Activated naive CD4-positive, alpha-beta T cell treated with anti-CD3 and anti-CD28 coated beads, Interleukin-2, amount 50 U/mL, for 24 hours (primary cell): ENCODE measurements at regions not wholly inside any gene's neighbourhood (a gene's known extent, or its start where the extent isn't known, plus 50 kb on each side); places are given as distances from the start of the nearest gene placed in this dataset.

ENCODE experiments used
- H3K27ac Mint-ChIP-seq: one replicate; pipeline ENCODE4 v1.8.0; 2021; ENCODE audit warnings: mild to moderate bottlenecking, mixed read lengths
- H3K27me3 Mint-ChIP-seq: one replicate; pipeline ENCODE4 v1.8.0; 2021; ENCODE audit warnings: mixed read lengths
- H3K36me3 Mint-ChIP-seq: one replicate; pipeline ENCODE4 v1.8.0; 2021; ENCODE audit warnings: mixed read lengths
- H3K4me1 Mint-ChIP-seq: one replicate; pipeline ENCODE4 v1.8.0; 2021; ENCODE audit warnings: mixed read lengths
- H3K4me3 Mint-ChIP-seq: one replicate; pipeline ENCODE4 v1.8.0; 2021; ENCODE audit warnings: mild to moderate bottlenecking, mixed read lengths
- H3K9me3 Mint-ChIP-seq: one replicate; pipeline ENCODE4 v1.8.0; 2021; ENCODE audit warnings: mixed read lengths

DNA sequence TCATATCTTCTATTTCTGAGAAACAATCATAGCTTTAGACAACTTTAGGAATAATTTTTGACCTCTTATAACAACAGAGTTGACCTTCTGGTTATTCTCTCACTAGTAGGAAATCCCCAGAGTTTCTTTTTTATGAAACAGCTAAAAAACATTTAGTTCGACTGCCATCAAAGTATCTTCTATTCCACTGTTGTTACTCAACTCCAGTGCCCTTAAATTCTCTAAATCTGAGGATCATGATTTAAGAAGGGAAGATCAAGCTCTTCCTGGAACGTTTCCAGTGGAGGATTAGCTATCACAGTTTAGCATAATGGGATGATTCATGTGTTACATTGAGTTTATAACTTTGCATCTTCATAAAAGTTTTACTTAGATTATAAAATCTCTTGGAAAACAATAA lies 134.9 kb upstream of the VEGFC start:
- Mint-ChIP-seq H3K4me3 (no peak overlapping the region), H3K4me1 (no peaks in the 10 kb centered on the region), H3K27ac (no peak overlapping the region), H3K9me3 (no peaks in the 10 kb centered on the region), H3K36me3 (no peaks in the 10 kb centered on the region), H3K27me3 (no peaks in the 10 kb centered on the region)

DNA sequence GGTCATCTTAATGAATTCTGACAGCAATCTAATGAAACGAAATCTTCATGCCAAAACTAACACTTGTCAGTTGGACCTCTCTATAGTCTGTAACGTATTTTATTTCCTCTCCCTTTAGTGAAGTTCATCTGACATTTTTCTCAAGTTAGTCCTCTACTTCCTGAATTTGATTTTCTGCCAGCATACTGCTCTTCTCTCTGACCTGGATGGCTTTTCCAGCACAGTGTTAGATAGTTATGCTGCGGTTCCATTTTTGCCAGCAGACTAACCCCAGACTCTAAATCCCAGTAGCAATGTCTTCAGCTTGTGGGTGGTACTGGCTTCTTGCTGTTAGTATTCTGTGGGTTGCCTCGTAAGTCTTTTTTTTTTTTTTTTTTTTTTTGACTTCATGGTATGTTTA lies 146.7 kb upstream of the VEGFC start:
- no peaks in the 10 kb centered on the region for H3K4me1 Mint-ChIP-seq
- H3K27me3 Mint-ChIP-seq, result no peaks in the 10 kb centered on the region
- no peak overlapping the region for H3K27ac Mint-ChIP-seq
- no peaks in the 10 kb centered on the region for H3K9me3 Mint-ChIP-seq
- H3K36me3 Mint-ChIP-seq, result no peaks in the 10 kb centered on the region
- H3K4me3 Mint-ChIP-seq, result no peak overlapping the region

GRCh38 chr4:176945334-176945733 lies 152.6 kb upstream of the VEGFC start:
- no peak overlapping the region for H3K27ac Mint-ChIP-seq
- H3K4me1 Mint-ChIP-seq, result no peaks in the 10 kb centered on the region
- H3K36me3 Mint-ChIP-seq, result no peaks in the 10 kb centered on the region
- no peaks in the 10 kb centered on the region for H3K27me3 Mint-ChIP-seq
- no peak overlapping the region for H3K4me3 Mint-ChIP-seq
- no peaks in the 10 kb centered on the region for H3K9me3 Mint-ChIP-seq

- no peaks in the 10 kb centered on the region for H3K27me3 Mint-ChIP-seq
- no peaks in the 10 kb centered on the region for H3K4me1 Mint-ChIP-seq
- no peaks in the 10 kb centered on the region for H3K36me3 Mint-ChIP-seq
- no peaks in the 10 kb centered on the region for H3K9me3 Mint-ChIP-seq
- H3K4me3 Mint-ChIP-seq, result no peak overlapping the region
- no peak overlapping the region for H3K27ac Mint-ChIP-seq
These were observed 156.3 kb upstream of the VEGFC start for GRCh38 chr4:176949029-176949428.

- no peaks in the 10 kb centered on the region for H3K27me3 Mint-ChIP-seq
- H3K27ac Mint-ChIP-seq, result no peak overlapping the region
- H3K4me3 Mint-ChIP-seq, result no peak overlapping the region
- H3K4me1 Mint-ChIP-seq, result no peaks in the 10 kb centered on the region
- no peaks in the 10 kb centered on the region for H3K36me3 Mint-ChIP-seq
- H3K9me3 Mint-ChIP-seq, result no peaks in the 10 kb centered on the region
These were observed 160.3 kb upstream of the VEGFC start for GRCh38 chr4:176953021-176953420.

GRCh38 chr4:176957353-176958118 lies 164.8 kb upstream of the VEGFC start:
- Mint-ChIP-seq H3K27ac (no peak overlapping the region), H3K9me3 (peaks cover 5% of the 10 kb centered on the region), H3K4me3 (no peak overlapping the region), H3K36me3 (no peaks in the 10 kb centered on the region), H3K27me3 (no peaks in the 10 kb centered on the region), H3K4me1 (no peaks in the 10 kb centered on the region)

DNA sequence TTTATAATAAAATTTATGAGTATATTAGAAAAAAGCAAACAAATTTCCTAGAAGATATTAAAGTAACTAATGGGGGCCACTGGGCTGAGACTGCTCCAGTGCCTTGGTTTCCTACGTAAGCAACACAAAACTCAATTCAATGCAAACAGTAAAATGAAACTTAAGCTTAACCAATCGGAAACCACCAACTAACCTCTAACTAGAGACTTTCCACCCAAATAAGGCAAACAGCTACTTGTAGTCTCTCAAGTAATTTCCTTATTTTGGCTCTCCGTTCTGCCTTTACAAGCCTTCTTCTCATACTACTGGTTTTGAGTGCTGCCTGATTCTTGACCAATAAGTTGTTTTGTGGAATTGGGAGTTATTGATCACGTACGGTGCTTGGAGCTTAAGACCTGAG lies 167.3 kb upstream of the VEGFC start:
- Mint-ChIP-seq H3K27me3 (no peaks in the 10 kb centered on the region), H3K9me3 (peaks cover 5% of the 10 kb centered on the region), H3K36me3 (no peaks in the 10 kb centered on the region), H3K4me3 (no peak overlapping the region), H3K4me1 (no peaks in the 10 kb centered on the region), H3K27ac (no peak overlapping the region)

DNA sequence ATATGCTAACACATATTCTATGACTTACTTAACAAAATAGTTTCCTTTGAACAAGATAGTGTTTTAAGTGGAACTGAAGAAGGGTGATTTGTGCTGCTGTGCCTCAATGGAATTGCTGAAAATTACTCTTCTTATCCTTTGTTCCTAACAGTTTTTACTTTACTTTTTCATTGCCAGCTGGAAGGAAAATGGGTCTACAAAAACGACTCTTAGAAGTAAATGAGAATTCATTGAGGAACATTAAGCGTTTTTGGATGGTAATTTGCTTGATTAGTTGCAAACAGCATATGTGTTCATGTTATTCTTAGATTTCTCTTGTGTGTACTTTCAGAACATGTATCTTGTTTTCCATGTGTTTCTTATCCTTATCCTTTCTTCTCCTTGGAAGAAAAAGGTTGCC lies 170.4 kb upstream of the VEGFC start:
- peaks cover 5% of the 10 kb centered on the region for H3K9me3 Mint-ChIP-seq
- no peak overlapping the region for H3K27ac Mint-ChIP-seq
- no peaks in the 10 kb centered on the region for H3K4me1 Mint-ChIP-seq
- no peak overlapping the region for H3K4me3 Mint-ChIP-seq
- peaks cover 2% of the 10 kb centered on the region for H3K27me3 Mint-ChIP-seq
- no peaks in the 10 kb centered on the region for H3K36me3 Mint-ChIP-seq

- Mint-ChIP-seq H3K4me3 (no peak overlapping the region), H3K27ac (no peak overlapping the region), H3K9me3 (peaks cover 5% of the 10 kb centered on the region), H3K36me3 (no peaks in the 10 kb centered on the region), H3K4me1 (no peaks in the 10 kb centered on the region), H3K27me3 (peaks cover 2% of the 10 kb centered on the region)
These were observed 171.5 kb upstream of the VEGFC start for GRCh38 chr4:176964116-176964691.

DNA sequence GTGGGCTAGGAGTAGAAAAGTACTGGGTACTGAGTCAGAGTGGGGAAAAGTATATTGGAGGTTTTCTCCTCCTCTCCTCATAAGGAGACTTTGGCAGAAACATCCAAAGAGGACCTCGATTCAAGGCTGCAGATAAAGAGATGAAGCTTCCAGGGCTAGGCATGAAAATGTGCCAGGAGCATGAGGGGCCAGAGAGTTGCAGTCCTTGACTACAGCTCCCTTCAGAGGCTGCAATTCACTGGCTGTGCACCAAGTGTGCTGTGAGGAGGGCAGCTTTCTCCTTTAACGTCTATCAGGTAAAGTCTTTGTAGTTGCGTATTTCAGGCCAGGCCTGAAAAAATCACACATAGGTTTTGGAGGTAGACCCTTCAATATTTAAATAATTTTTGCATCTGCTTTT lies 174.9 kb upstream of the VEGFC start:
- peaks cover 2% of the 10 kb centered on the region for H3K27me3 Mint-ChIP-seq
- H3K4me3 Mint-ChIP-seq, result no peak overlapping the region
- H3K27ac Mint-ChIP-seq, result no peak overlapping the region
- no peaks in the 10 kb centered on the region for H3K36me3 Mint-ChIP-seq
- peaks cover 4% of the 10 kb centered on the region for H3K9me3 Mint-ChIP-seq
- no peaks in the 10 kb centered on the region for H3K4me1 Mint-ChIP-seq

GRCh38 chr4:176968094-176968493 lies 175.4 kb upstream of the VEGFC start:
- H3K36me3 Mint-ChIP-seq, result no peaks in the 10 kb centered on the region
- H3K4me3 Mint-ChIP-seq, result no peak overlapping the region
- H3K4me1 Mint-ChIP-seq, result no peaks in the 10 kb centered on the region
- peaks cover 2% of the 10 kb centered on the region for H3K27me3 Mint-ChIP-seq
- H3K9me3 Mint-ChIP-seq, result peaks cover 4% of the 10 kb centered on the region
- H3K27ac Mint-ChIP-seq, result no peak overlapping the region

DNA sequence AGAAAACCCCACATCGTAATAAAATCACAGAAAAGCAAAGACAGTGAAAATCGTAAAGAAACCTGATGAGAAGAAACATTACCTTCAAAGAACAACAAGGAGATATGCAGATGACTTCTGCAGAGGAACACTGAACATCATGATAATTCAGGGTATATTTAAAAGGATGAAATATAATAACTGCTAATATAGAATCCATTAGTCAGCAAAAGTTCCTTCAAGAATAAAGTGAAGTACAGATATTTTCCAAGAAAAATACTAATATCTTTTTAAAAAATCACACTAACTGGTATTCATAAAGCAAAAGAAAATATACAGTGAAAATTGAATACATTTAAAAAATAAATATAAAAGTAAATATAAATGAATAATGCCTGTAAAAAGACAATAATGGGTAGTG lies 176.3 kb upstream of the VEGFC start:
- H3K4me1 Mint-ChIP-seq, result no peaks in the 10 kb centered on the region
- peaks cover 4% of the 10 kb centered on the region for H3K9me3 Mint-ChIP-seq
- H3K4me3 Mint-ChIP-seq, result no peak overlapping the region
- H3K27ac Mint-ChIP-seq, result no peak overlapping the region
- H3K27me3 Mint-ChIP-seq, result peaks cover 2% of the 10 kb centered on the region
- no peaks in the 10 kb centered on the region for H3K36me3 Mint-ChIP-seq

DNA sequence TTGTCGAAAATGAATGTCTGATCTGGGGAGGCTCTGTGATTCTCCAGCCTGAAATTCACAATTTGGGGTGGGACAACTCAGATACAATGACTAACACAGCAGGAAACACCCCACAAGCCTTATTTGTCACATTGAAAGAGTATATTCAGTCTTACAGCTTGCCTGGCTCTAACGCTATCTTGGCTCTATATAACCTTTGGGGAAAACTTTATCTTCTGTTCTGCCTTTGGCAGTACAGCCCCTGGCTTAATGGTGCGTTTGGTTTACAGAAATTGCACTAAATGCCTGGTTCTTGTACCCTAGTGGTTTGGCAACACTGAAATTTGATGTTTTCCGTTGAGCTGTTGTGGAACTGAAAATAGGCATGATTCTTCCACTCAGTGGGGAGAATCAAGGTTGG lies 178.1 kb upstream of the VEGFC start:
- H3K27ac Mint-ChIP-seq, result no peak overlapping the region
- H3K4me3 Mint-ChIP-seq, result no peak overlapping the region
- peaks cover 4% of the 10 kb centered on the region for H3K9me3 Mint-ChIP-seq
- H3K4me1 Mint-ChIP-seq, result no peaks in the 10 kb centered on the region
- peaks cover 2% of the 10 kb centered on the region for H3K27me3 Mint-ChIP-seq
- H3K36me3 Mint-ChIP-seq, result no peaks in the 10 kb centered on the region

GRCh38 chr4:176971576-176972115 lies 178.9 kb upstream of the VEGFC start:
- no peaks in the 10 kb centered on the region for H3K4me1 Mint-ChIP-seq
- no peaks in the 10 kb centered on the region for H3K27me3 Mint-ChIP-seq
- peaks cover 4% of the 10 kb centered on the region for H3K9me3 Mint-ChIP-seq
- no peak overlapping the region for H3K27ac Mint-ChIP-seq
- no peak overlapping the region for H3K4me3 Mint-ChIP-seq
- no peaks in the 10 kb centered on the region for H3K36me3 Mint-ChIP-seq

DNA sequence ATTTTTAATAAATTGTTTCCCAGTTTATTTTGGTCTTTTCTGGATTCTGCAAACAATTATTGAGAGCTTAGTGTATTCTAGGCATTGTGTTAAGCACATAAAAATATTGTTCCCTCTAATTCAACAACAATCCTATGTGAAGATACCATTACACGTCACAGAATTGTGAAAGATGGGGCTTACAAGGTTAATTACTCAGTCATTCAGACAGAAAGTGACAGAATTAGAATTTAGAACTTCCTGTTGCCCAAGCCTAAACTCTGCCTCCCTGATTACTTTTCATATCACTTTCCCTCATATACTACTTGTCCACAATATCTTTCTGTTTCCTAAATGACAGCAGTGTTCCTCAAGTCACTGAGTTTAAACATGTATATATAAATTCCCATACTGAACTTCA lies 186.7 kb upstream of the VEGFC start:
- Mint-ChIP-seq H3K4me3 (no peak overlapping the region), H3K4me1 (no peaks in the 10 kb centered on the region), H3K27me3 (peaks cover 2% of the 10 kb centered on the region), H3K36me3 (no peaks in the 10 kb centered on the region), H3K27ac (no peak overlapping the region), H3K9me3 (no peaks in the 10 kb centered on the region)

GRCh38 chr4:176981074-176981473 lies 188.4 kb upstream of the VEGFC start:
- Mint-ChIP-seq H3K36me3 (no peaks in the 10 kb centered on the region), H3K4me1 (no peaks in the 10 kb centered on the region), H3K9me3 (no peaks in the 10 kb centered on the region), H3K27me3 (peaks cover 2% of the 10 kb centered on the region), H3K27ac (no peak overlapping the region), H3K4me3 (no peak overlapping the region)
